H1 (cell line): ENCODE measurements at regions not wholly inside any gene's neighbourhood (a gene's known extent, or its start where the extent isn't known, plus 50 kb on each side); places are given as distances from the start of the nearest gene placed in this dataset.

Source experiments
- CTCF ChIA-PET: fragments of 300-600 bp; sonication (Branson Sonifier 250); formaldehyde crosslinking; loops from one replicate; lab custom pipeline; 2021; ENCODE audit not compliant: partially characterized antibody; lab: Charles Lee
- POLR2A ChIA-PET: fragments of 300-600 bp; sonication (Branson Sonifier 250); formaldehyde crosslinking; loops from one replicate; lab custom pipeline; 2021; ENCODE audit warnings: inconsistent platforms; ENCODE audit not compliant: partially characterized antibody; lab: Charles Lee
- DNase-seq, 2 experiments: peaks; one replicate each; pipeline versions ENCODE4 v3.0.0 to v3.0.0-alpha.2; 2010 to 2022; ENCODE audit warnings: low spot score in 2 of 2, low read depth in 1 of 2, mixed read lengths in 1 of 2
- FAIRE-seq: peaks from 2 replicates; lab custom pipeline; 2011; peaks lifted over from hg19 to GRCh38; lab: Jason Lieb, UNC
- H2AFZ ChIP-seq: 2 replicates; pipeline ENCODE4 v1.8.1; 2012; ENCODE audit warnings: low read length, inconsistent platforms
- H2AK5ac ChIP-seq: 2 replicates; pipeline ENCODE4 v1.6.1; 2013; ENCODE audit warnings: low read depth, low read length
- H2BK120ac ChIP-seq: replicated peaks from 2 replicates; pipeline ENCODE3; 2013; ENCODE audit warnings: low read depth, low read length, inconsistent platforms
- H2BK12ac ChIP-seq: 2 replicates; pipeline ENCODE4 v1.6.1; 2013; ENCODE audit warnings: low read depth, low read length
- H2BK15ac ChIP-seq: 2 replicates; pipeline ENCODE4 v1.6.1; 2013; ENCODE audit warnings: low read length
- H2BK20ac ChIP-seq: 2 replicates; pipeline ENCODE4 v1.6.1; 2013; ENCODE audit warnings: low read length
- H2BK5ac ChIP-seq: 2 replicates; pipeline ENCODE4 v1.6.1; 2013; ENCODE audit warnings: low read depth, low read length
- H3K14ac ChIP-seq: 2 replicates; pipeline ENCODE4 v1.6.1; 2013; ENCODE audit warnings: inconsistent platforms; ENCODE audit not compliant: insufficient read length
- H3K18ac ChIP-seq: 2 replicates; pipeline ENCODE4 v1.6.1; 2013; ENCODE audit warnings: low read length; ENCODE audit errors: extremely low read depth
- H3K23ac ChIP-seq: 2 replicates; pipeline ENCODE4 v1.6.1; 2013; ENCODE audit warnings: inconsistent platforms; ENCODE audit not compliant: insufficient read length
- H3K23me2 ChIP-seq: 2 replicates; pipeline ENCODE4 v1.6.1; 2013; ENCODE audit warnings: low read depth, low read length
- H3K27ac ChIP-seq: 2 replicates; pipeline ENCODE4 v1.6.1; 2011; ENCODE audit warnings: low read depth, low read length, inconsistent platforms
- H3K27me3 ChIP-seq, 4 experiments: replicated peaks in 1 of 4; 1 replicate in 1 of 4; 2 replicates in 3 of 4; pipeline versions ENCODE4 v1.6.1 to v1.8.1; 2011 to 2013; ENCODE audit warnings: low read length in 3 of 4, mild to moderate bottlenecking in 3 of 4, inconsistent platforms in 2 of 4, mixed read lengths in 2 of 4, moderate library complexity in 1 of 4; ENCODE audit not compliant: control insufficient read depth in 3 of 4, insufficient read depth in 3 of 4; ENCODE audit errors: extremely low read depth in 1 of 4
- H3K36me3 ChIP-seq, 4 experiments: 2 replicates each; pipeline versions ENCODE4 v1.6.1 to v1.8.1; 2011 to 2013; ENCODE audit warnings: mild to moderate bottlenecking in 4 of 4, low read length in 3 of 4, moderate library complexity in 2 of 4, control low read depth in 1 of 4, inconsistent platforms in 1 of 4; ENCODE audit not compliant: insufficient read depth in 4 of 4, control insufficient read depth in 2 of 4
- H3K4ac ChIP-seq: replicated peaks from 2 replicates; pipeline ENCODE3; 2013; ENCODE audit warnings: low read length, low read depth, mixed read lengths, inconsistent platforms; ENCODE audit not compliant: insufficient read length
- H3K4me1 ChIP-seq, 4 experiments: replicated peaks in 1 of 4; 1 replicate in 1 of 4; 2 replicates in 3 of 4; pipeline versions ENCODE4 v1.6.1 to v1.8.1; 2011 to 2013; ENCODE audit warnings: low read length in 3 of 4, inconsistent platforms in 2 of 4, mixed read lengths in 1 of 4; ENCODE audit not compliant: insufficient read depth in 4 of 4, control insufficient read depth in 3 of 4
- H3K4me2 ChIP-seq, 2 experiments: 2 replicates each; pipeline versions ENCODE4 v1.6.1 to v1.8.1; 2011 to 2013; ENCODE audit warnings: low read depth in 2 of 2, low read length in 2 of 2, control low read depth in 1 of 2, inconsistent platforms in 1 of 2, mild to moderate bottlenecking in 1 of 2; ENCODE audit not compliant: insufficient read depth in 1 of 2
- H3K4me3 ChIP-seq, 4 experiments: fragments of 200-600, 300-600 bp in 1 of 4; sonication (generic), shearing (Covaris generic), sonication (Bioruptor Twin) in 1 of 4; 2 replicates each; pipeline versions ENCODE4 v1.5.1 to v1.8.1; 2011 to 2016; ENCODE audit warnings: low read length in 4 of 4, low read depth in 3 of 4, control low read depth in 2 of 4, inconsistent platforms in 2 of 4, mild to moderate bottlenecking in 2 of 4, mixed read lengths in 1 of 4, moderate library complexity in 1 of 4; ENCODE audit not compliant: insufficient read depth in 2 of 4; ENCODE audit errors: extremely low read depth in 1 of 4
- H3K56ac ChIP-seq: replicated peaks from 2 replicates; pipeline ENCODE3; 2013; ENCODE audit warnings: low read depth, mild to moderate bottlenecking, mixed read lengths, low read length, inconsistent platforms; ENCODE audit not compliant: insufficient read length
- H3K79me1 ChIP-seq: 2 replicates; pipeline ENCODE4 v1.6.1; 2013; ENCODE audit warnings: low read depth, low read length, control low read depth
- H3K79me2 ChIP-seq, 2 experiments: 2 replicates each; pipeline versions ENCODE4 v1.6.1 to v1.8.1; 2012 to 2013; ENCODE audit warnings: low read length in 2 of 2, mild to moderate bottlenecking in 2 of 2, inconsistent platforms in 1 of 2; ENCODE audit not compliant: insufficient read depth in 2 of 2, control insufficient read depth in 1 of 2
- H3K9ac ChIP-seq, 4 experiments: replicated peaks in 1 of 4; 1 replicate in 1 of 4; 2 replicates in 3 of 4; pipeline versions ENCODE4 v1.6.1 to v1.8.1; 2011 to 2013; ENCODE audit warnings: low read depth in 3 of 4, low read length in 3 of 4, control low read depth in 2 of 4, mild to moderate bottlenecking in 2 of 4, moderate library complexity in 2 of 4, inconsistent platforms in 1 of 4; ENCODE audit errors: extremely low read depth in 1 of 4
- H3K9me3 ChIP-seq, 2 experiments: 2 replicates each; pipeline versions ENCODE4 v1.6.1 to v1.8.1; 2012 to 2013; ENCODE audit warnings: mild to moderate bottlenecking in 2 of 2, moderate library complexity in 2 of 2, control low read depth in 1 of 2, inconsistent platforms in 1 of 2, low read depth in 1 of 2, low read length in 1 of 2, mixed read lengths in 1 of 2; ENCODE audit not compliant: insufficient read depth in 2 of 2
- H4K20me1 ChIP-seq, 2 experiments: replicated peaks in 1 of 2; 2 replicates each; pipeline versions ENCODE3 to v1.8.1; 2011 to 2013; ENCODE audit warnings: inconsistent platforms in 2 of 2, low read length in 2 of 2, mild to moderate bottlenecking in 1 of 2; ENCODE audit not compliant: insufficient read depth in 2 of 2, control insufficient read depth in 1 of 2
- H4K5ac ChIP-seq: 2 replicates; pipeline ENCODE4 v1.6.1; 2013; ENCODE audit warnings: low read length, low read depth, mixed read lengths, inconsistent platforms; ENCODE audit not compliant: insufficient read length
- H4K8ac ChIP-seq: 2 replicates; pipeline ENCODE4 v1.8.0; 2013; ENCODE audit warnings: mild to moderate bottlenecking, moderate library complexity, low read length, inconsistent platforms; ENCODE audit not compliant: insufficient read depth; ENCODE audit errors: extremely low read depth
- H4K91ac ChIP-seq: replicated peaks from 2 replicates; pipeline ENCODE3; 2013; ENCODE audit warnings: low read length, mixed read lengths, inconsistent platforms; ENCODE audit not compliant: insufficient read length
- MAFK ChIP-seq: IDR thresholded peaks from 2 replicates; pipeline ENCODE4 v1.6.1; 2012; ENCODE audit warnings: low read depth, mild to moderate bottlenecking, improper control_type of control experiment, low read length
- SAP30 ChIP-seq: fragments of 300-600 bp; sonication (generic); IDR thresholded peaks from 2 replicates; pipeline ENCODE4 v1.7.1; 2012; ENCODE audit warnings: low read length, moderate library complexity, mild to moderate bottlenecking, inconsistent platforms; ENCODE audit not compliant: insufficient read depth, insufficient replicate concordance
- WGBS, 2 experiments: shearing (Covaris generic) in 1 of 2; methylation state at CpG; one replicate each; pipeline versions ENCODE4 v1.1.6 to v1.1.7; 2013 to 2015; ENCODE audit warnings: low lambda C conversion rate in 2 of 2, mixed read lengths in 2 of 2, inconsistent platforms in 1 of 2, low coverage in 1 of 2, missing lambda C conversion rate in 1 of 2; ENCODE audit not compliant: insufficient replicate concordance in 2 of 2, insufficient coverage in 1 of 2, insufficient read length in 1 of 2; ENCODE audit errors: extremely low coverage in 1 of 2, missing lambda C conversion rate in 1 of 2; 5-methylcytosine and 5-hydroxymethylcytosine counted together

DNA sequence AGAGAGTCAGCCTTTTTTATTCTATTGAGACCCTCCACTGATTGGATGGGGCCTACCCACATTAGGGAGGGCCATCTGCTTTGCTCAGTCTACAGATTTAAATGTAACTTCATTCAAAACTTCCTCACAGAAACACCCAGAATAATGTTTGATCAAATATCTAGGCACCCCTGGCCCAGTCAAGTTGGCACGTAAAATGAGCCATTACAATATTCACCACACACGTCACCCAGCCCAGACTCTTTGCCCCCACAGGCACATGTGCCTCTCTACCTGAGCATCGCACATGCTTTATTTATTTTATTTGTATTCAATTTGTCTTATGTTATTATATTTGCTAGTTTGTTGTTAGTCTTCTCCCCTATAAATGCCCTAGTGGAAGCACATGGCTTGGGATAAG, 70.9 kb upstream of the EYA2 start:
- Histone ChIP-seq H4K8ac (no peak overlapping the region), H3K14ac (no peak overlapping the region), H3K18ac (no peak overlapping the region), H2BK120ac (no peak overlapping the region), H3K4me3 (no peak overlapping the region), H4K5ac (no peak overlapping the region), H3K23ac (no peak overlapping the region), H2AFZ (no peak overlapping the region), H3K27ac (no peak overlapping the region), H3K36me3 (no peaks in the 10 kb centered on the region), H3K27me3 (no peaks in the 10 kb centered on the region), H4K91ac (no peak overlapping the region), H4K20me1 (no peaks in the 10 kb centered on the region), H2BK15ac (no peak overlapping the region), H3K4me2 (no peak overlapping the region), H3K4me1 (0 out of 7 replicates have a peak, but pooled peaks cover 0 to 2% (median 0%) of the 10 kb centered on the region in 4 experiments), H3K4ac (no peak overlapping the region), H3K9ac (no peak overlapping the region), H2BK5ac (no peak overlapping the region), H3K79me1 (no peaks in the 10 kb centered on the region), H3K79me2 (no peaks in the 10 kb centered on the region), H3K9me3 (peaks cover 0 to 2% of the 10 kb centered on the region in 2 experiments; a peak in 1 of 4 replicates), H2AK5ac (no peak overlapping the region), H2BK12ac (no peak overlapping the region), H3K23me2 (no peaks in the 10 kb centered on the region), H2BK20ac (no peak overlapping the region), H3K56ac (no peak overlapping the region)
- CTCF ChIA-PET, result no interaction called here
- WGBS, 2 experiments, result 89% methylated on average over 3 of the region's 3 CpGs; no CpG with 5 or more reads in 1 of the 2 experiments
- DNase-seq, result no peak
- FAIRE-seq, result no peak
- POLR2A ChIA-PET, result no interaction called here
- no peak for TF ChIP-seq MAFK
- no peak for TF ChIP-seq SAP30
